SW480 (cell line): ENCODE measurements at regions not wholly inside any gene's neighbourhood (a gene's known extent, or its start where the extent isn't known, plus 50 kb on each side); places are given as distances from the start of the nearest gene placed in this dataset.

Experiments
- DNase-seq: peaks from one replicate; pipeline ENCODE4 v3.0.0-alpha.2; 2016; ENCODE audit warnings: low spot score

- DNase-seq = no peak
These were observed 898.8 kb downstream of the NTRK3 start for GRCh38 chr15:87357637-87358313.

- no peak for DNase-seq
These were observed 900.6 kb downstream of the NTRK3 start for GRCh38 chr15:87355946-87356345.

DNA sequence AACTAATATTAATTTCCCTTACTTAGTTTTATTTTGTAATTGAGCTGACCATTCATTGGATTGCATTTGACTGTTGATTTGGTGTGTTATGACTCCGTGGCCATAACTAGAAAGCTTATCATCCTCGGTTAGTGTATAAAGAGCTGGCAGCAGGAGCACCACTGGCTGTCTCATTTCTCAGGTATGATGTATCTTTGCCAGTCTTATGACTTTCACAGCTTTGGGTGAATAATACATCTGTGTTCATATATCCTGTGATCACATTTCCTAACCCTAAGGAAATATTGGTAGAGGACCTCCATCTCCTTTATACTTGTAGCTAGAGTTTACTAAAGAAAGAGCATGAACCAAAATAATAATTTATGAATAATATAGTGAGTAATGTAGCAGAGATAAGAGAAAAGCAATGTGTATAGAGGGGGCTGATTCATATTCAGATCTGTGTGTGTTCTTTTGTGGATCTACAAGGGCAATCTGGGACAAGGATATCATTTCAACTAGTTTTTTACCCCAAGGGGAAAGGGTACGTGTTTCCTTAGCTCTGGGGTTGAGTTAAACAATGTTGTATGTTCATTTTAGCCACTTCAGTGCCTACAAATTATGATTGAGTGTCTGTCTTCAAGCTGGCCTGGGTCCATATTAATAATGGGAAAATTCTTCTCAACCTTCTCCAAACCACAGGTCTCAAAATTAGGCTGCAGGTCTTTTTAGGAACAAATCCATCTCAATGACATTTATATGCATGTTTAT is 901.7 kb downstream of the NTRK3 start:
- DNase-seq = no peak

DNA sequence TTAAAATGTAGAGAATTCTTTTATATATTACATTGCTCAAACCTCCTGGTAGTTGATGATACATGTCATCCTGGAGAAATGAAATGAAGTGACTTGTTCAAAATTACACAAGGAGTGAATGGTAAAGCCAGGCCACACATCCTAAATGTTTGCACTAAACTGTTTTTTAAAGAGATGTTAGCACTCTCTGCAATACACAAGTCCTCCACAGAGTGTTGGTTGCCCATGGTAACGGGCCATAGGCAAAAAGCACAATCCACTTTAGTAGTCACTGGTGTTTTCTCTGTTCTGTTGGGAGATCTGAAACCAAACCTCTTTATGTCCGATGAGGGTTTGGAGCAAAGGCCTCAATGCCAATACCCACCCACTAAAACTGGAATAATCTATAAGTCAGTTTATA is 907.4 kb downstream of the NTRK3 start:
- no peak for DNase-seq

DNA sequence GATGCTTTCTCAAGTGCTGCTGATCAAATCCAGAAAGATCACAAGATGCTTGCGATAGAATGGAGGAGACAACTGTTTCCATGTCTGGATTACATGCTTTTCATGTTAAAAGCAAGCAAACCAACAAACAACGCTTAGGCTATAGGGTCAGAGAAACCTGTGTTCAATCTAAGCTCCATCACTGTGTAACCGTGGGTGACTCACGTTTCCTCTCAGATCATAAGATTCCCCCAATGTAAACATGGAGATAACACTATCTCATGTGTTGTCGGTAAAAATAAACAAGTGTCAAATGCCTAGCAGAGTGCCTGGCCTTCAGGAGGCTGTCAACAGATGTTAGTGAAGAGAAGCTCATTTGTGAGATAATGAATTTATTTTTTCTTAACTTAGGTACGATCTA is 907.8 kb downstream of the NTRK3 start:
- DNase-seq = no peak

GRCh38 chr15:87347806-87348515 is 908.6 kb downstream of the NTRK3 start:
- DNase-seq = no peak

GRCh38 chr15:87345961-87346360 is 910.6 kb downstream of the NTRK3 start:
- DNase-seq = no peak

DNA sequence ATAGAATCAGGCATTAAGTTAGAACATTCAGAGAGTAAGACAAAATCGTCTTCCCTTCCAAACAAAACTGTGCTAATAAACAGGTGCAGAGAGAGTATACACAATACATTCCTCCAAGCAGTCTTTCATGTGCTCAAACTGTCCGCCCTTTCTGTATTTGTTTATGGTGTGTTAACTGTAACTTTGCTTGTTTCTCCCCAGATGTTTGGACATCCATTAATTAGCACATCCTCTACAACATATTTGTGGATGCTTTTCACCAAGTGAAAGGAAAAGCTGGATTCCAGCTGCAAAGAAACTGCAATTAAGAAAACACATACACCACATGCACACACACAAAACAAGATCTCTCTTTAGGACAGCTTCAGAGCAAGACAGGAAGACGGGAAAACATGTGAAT is 912.6 kb downstream of the NTRK3 start:
- DNase-seq = no peak

DNA sequence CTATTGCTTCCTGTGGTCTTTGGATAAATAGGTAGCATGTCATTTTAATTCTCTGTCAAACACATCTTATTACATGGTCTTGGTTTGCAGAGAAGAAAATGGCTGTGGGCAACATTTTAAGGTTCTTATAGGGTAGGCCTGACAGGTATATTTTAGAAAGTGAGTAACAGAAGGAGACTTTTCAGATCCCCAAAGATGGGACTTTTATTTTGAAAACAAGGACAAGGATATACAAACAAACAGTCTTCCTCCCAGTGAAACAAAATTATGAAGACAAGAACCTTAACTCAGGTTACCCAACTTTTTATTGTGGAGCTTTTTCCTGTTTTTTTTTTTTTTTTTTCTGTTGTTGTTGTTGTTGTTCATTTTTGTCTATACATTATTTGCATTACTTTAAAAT is 916.2 kb downstream of the NTRK3 start:
- DNase-seq = no peak

DNA sequence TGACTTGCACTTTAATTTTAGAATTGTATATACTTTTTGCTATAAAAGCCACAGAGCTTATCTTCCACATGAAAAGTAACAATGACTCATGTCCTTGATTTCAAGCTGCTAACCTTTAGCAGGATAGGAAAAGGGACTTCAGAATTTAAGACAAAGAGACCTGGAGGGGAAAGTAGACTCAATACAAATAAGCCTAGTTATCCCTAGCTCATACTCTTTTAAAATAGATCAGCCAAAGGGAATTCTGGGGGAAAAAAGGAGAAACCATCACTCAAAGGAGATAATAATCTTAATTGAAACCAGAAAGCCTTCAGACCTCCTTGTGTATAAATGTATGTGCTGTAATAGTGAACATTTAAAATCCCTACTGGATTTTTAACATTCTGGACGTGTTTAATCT is 930.3 kb downstream of the NTRK3 start:
- no peak for DNase-seq

DNA sequence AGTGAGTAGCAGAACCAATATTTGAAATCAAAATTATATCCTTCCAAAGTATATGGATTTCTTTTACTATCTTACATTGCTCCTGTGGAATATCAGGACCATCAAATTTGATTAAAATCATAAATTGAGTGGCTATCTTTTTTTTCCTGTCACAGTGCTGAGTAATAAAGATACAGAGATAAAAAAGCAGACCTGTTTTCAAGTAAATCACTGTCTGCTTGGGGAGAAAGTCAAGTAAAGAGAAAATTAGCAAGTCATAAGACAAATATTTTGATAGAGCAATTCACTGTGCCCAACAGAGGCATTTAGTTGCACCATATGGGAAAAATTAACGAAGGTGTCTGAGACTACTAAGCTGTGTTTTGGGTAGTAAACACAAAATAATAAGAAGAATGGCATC is 933.7 kb downstream of the NTRK3 start:
- no peak for DNase-seq

GRCh38 chr15:87322265-87322664 is 934.3 kb downstream of the NTRK3 start:
- DNase-seq = no peak

DNA sequence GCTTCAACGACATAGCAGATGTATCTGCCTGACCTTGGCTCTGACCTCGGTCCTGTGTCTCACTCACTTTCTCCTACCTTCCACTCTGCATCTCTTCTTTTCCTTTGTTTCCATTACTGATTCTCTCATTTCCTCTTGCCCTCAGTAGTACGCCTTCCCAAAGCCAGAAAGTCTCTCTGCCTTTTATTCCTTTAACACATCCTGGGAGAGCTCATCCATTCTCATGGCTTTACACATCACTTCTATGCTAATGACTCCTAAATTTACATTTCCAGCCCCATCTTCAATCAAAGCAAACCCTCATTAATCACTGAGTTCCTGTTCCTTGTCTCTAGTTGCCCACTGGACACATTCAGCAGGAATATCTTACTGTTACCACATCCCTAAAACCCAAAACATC is 938.6 kb downstream of the NTRK3 start:
- DNase-seq = no peak

GRCh38 chr15:87312221-87312620 is 944.3 kb downstream of the NTRK3 start:
- DNase-seq = no peak

DNA sequence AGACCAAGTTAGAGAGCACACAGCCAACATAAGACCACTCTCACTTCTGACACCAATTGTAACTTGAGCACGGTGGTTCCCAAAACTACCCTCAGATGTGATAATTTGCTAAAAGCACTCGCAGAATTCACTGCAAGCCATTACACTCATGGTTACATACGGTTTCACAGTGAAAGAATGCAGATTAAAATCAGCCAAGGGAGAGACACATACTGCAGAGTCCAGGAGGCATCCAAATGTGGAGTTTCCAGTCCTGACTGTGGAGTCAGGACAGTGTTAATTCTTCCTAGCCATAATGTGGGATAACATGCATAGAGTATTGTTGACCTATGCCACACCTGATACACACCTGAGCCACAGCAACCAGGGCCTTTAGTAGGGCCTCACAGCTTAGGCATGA is 956.4 kb downstream of the NTRK3 start:
- DNase-seq = no peak

DNA sequence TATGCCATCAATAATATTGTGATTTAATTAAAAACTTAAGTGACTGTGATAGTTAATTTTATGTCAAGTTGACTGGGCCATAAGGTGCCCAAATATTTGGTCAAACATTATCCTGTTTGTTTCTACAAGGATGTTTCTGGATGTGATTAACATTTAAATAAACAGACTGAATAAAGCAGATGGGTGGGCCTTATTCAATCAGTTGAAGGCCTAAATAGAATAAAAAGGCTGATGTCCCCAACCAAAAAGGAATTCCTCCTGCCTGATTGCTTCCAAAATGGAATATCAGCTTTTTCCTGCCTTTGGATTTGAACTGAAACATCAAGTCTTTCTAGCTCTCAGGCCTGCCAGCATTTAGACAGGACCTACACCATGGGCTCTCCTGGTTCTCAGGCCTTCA is 961.7 kb downstream of the NTRK3 start:
- no peak for DNase-seq

DNA sequence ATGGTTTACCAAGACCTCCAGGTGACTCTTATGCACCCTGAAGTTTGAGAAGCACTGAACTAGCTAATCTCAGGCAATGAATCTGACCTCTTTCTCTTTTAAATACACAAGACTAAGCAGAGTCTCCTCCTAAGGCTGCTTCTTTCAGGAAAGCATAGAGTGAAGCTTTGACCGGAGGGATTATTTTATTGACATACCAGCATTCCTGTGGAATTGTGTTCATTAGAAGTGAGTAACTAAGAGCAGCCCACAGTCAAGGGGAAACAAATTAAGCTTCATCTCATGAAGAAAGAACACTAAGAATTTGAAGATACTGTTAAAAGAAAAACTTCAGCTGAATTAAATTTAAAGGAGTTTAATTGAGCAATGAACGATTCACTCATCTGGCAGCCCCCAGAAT is 963.5 kb downstream of the NTRK3 start:
- no peak for DNase-seq

DNA sequence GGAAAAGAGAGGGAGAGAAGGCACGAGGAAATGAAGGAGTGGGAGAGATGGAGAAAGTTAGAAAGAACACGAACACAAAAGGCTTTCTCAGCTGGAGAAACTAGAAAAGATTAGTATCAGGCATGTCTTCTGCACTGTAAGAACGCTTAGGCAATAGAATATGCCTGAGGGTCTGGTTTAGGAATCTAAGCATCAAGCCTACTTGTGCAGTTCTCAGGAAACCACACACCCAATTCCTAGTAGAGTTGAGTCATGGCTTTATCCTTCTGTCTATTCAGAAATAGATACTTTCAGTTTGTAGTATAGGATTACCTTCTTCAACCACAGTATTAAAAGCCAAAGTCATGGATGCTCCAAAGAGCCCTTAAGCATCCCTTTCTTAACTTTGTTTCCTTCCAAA is 969.4 kb downstream of the NTRK3 start:
- DNase-seq = no peak

- no peak for DNase-seq
These were observed 987.0 kb downstream of the NTRK3 start for GRCh38 chr15:87269566-87269965.

DNA sequence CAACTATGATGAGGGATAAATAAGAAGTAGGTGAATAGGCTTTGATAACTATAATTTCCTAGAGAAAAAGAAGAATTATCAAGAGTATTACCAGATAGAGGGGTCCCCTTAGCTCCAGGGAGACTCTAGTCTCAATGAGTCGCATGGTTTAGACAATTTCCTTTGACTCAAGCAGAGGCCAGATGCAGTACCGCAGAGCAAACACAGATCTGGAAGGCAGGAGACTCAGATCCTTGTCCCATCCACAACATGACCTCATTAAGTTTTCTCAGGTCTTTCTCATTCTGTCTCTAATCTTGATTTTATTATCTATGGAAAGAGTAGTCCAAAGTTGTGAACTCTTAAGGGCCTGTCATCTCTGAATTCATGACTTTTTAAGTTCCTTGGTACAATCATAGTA is 987.9 kb downstream of the NTRK3 start:
- DNase-seq = no peak

DNA sequence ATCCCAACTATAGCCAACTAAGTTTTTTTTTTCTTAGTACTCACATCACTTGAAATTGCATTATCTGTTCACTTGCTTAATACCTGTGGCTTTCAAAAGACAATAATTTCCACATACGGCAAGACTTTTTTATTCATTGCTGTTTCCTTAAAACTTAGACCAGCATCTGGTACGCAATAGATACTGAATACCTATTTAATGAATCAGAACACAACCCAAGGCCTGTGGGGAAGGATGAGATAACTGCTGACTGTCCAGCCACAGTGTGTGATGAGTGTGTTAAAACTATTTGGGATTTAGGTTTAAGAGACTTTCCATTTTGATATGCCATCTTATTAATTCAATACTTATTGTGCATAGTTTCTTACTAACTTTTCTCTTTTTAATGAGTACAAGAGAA is 988.7 kb downstream of the NTRK3 start:
- no peak for DNase-seq

- no peak for DNase-seq
These were observed 992.7 kb downstream of the NTRK3 start for GRCh38 chr15:87263871-87264270.

- no peak for DNase-seq
These were observed 993.2 kb downstream of the NTRK3 start for GRCh38 chr15:87263296-87263695.
